HCT116 (cell line): ENCODE measurements at regions not wholly inside any gene's neighbourhood (a gene's known extent, or its start where the extent isn't known, plus 50 kb on each side); places are given as distances from the start of the nearest gene placed in this dataset.

Experiments used
- CEBPB ChIP-seq: IDR thresholded peaks from 2 replicates; pipeline ENCODE4 v1.6.1; 2012; ENCODE audit warnings: low read depth
- EGR1 ChIP-seq: IDR thresholded peaks from 2 replicates; pipeline ENCODE4 v1.6.1; 2012; ENCODE audit warnings: low read depth
- EZH2 ChIP-seq: fragments of 200-600 bp; sonication (generic); IDR thresholded peaks from 2 replicates; pipeline ENCODE4 v1.6.1; 2017; ENCODE audit warnings: antibody characterized with exemption, mixed run types
- EZH2phosphoT487 ChIP-seq: fragments of 200-600 bp; IDR thresholded peaks from 2 replicates; pipeline ENCODE4 v1.6.1; 2018; ENCODE audit warnings: antibody characterized with exemption, borderline replicate concordance
- POLR2A ChIP-seq: IDR thresholded peaks from 2 replicates; pipeline ENCODE4 v1.7.0; 2011; ENCODE audit warnings: borderline replicate concordance; ENCODE audit not compliant: insufficient read depth, insufficient read length; ENCODE audit errors: extremely low read depth
- POLR2AphosphoS5 ChIP-seq: IDR thresholded peaks from 2 replicates; pipeline ENCODE4 v1.6.1; 2011; ENCODE audit warnings: mild to moderate bottlenecking, low read depth, low read length, moderate library complexity
- SP1 ChIP-seq: IDR thresholded peaks from 2 replicates; pipeline ENCODE4 v1.6.1; 2012; ENCODE audit warnings: low read depth
- TCF7L2 ChIP-seq: IDR thresholded peaks from 2 replicates; pipeline ENCODE4 v1.7.0; 2011; ENCODE audit warnings: borderline replicate concordance, inconsistent platforms; ENCODE audit not compliant: insufficient read depth, insufficient read length; ENCODE audit errors: extremely low read depth
- YY1 ChIP-seq: IDR thresholded peaks from 2 replicates; pipeline ENCODE4 v1.6.1; 2011; ENCODE audit warnings: low read length, low read depth, moderate library complexity, mild to moderate bottlenecking; ENCODE audit not compliant: insufficient replicate concordance; ENCODE audit errors: extremely low read depth
- ZNF274 ChIP-seq: fragments of 200-500 bp; sonication (Bioruptor generic); IDR thresholded peaks from 2 replicates; pipeline ENCODE4 v1.6.1; 2014; ENCODE audit warnings: mild to moderate bottlenecking, low read depth, low read length, inconsistent platforms
- TF ChIP-seq, protein P1 (sequence below), 3 experiments: fragments of 200-600 bp in 1 of 3; sonication (generic) in 1 of 3; IDR thresholded peaks in 2 of 3; conservative IDR thresholded peaks in 1 of 3; 2 replicates each; pipeline ENCODE4 v1.5.1; 2012 to 2017; ENCODE audit warnings: low read depth in 2 of 3, low read length in 2 of 3, antibody characterized with exemption in 1 of 3, borderline replicate concordance in 1 of 3, control low read depth in 1 of 3, mild to moderate bottlenecking in 1 of 3, mixed read lengths in 1 of 3, mixed run types in 1 of 3, moderate library complexity in 1 of 3; ENCODE audit not compliant: insufficient read depth in 1 of 3
- TF ChIP-seq, protein P2 (sequence below): IDR thresholded peaks from 2 replicates; pipeline ENCODE4 v1.6.1; 2012
- TF ChIP-seq, protein P3 (sequence below): IDR thresholded peaks from 2 replicates; pipeline ENCODE4 v1.6.1; 2011; ENCODE audit warnings: mild to moderate bottlenecking, low read length, moderate library complexity; ENCODE audit not compliant: insufficient replicate concordance; ENCODE audit errors: extremely low read depth
- TF ChIP-seq, protein P4 (sequence below): IDR thresholded peaks from 2 replicates; pipeline ENCODE4 v1.6.1; 2012; ENCODE audit warnings: low read depth

DNA sequence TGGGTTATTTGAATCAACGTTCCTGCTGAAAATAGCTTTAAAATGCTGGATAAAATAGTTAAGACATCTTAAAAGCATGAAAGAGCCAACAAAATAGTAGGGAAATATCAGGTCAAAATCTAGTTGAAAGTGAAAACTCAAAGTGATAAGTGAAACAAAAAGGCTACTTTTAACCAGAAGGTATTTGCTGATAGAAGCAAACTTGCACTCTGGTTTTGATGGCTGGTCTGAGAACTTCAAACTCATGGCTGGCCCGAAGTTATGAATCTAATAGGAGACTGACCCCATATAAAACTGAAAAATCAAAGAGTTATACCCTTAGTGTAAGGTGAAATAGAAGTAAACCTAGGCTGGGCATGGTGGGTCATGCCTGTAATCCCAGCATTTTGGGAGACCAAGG is 66.3 kb upstream of the HOXC13 start:
- TF ChIP-seq, protein P1, sequence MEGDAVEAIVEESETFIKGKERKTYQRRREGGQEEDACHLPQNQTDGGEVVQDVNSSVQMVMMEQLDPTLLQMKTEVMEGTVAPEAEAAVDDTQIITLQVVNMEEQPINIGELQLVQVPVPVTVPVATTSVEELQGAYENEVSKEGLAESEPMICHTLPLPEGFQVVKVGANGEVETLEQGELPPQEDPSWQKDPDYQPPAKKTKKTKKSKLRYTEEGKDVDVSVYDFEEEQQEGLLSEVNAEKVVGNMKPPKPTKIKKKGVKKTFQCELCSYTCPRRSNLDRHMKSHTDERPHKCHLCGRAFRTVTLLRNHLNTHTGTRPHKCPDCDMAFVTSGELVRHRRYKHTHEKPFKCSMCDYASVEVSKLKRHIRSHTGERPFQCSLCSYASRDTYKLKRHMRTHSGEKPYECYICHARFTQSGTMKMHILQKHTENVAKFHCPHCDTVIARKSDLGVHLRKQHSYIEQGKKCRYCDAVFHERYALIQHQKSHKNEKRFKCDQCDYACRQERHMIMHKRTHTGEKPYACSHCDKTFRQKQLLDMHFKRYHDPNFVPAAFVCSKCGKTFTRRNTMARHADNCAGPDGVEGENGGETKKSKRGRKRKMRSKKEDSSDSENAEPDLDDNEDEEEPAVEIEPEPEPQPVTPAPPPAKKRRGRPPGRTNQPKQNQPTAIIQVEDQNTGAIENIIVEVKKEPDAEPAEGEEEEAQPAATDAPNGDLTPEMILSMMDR (IDR thresholded peaks at IDR 0.05 in 2 of 3, conservative IDR thresholded peaks at IDR 0.05 in 1 of 3; ENCODE audit: borderline replicate concordance in 1 of 3, insufficient read depth in 1 of 3, low read depth in 2 of 3, low read length in 2 of 3) = no peak
- TF ChIP-seq, protein P2, sequence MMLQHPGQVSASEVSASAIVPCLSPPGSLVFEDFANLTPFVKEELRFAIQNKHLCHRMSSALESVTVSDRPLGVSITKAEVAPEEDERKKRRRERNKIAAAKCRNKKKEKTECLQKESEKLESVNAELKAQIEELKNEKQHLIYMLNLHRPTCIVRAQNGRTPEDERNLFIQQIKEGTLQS = no peak
- TF ChIP-seq, protein P3, sequence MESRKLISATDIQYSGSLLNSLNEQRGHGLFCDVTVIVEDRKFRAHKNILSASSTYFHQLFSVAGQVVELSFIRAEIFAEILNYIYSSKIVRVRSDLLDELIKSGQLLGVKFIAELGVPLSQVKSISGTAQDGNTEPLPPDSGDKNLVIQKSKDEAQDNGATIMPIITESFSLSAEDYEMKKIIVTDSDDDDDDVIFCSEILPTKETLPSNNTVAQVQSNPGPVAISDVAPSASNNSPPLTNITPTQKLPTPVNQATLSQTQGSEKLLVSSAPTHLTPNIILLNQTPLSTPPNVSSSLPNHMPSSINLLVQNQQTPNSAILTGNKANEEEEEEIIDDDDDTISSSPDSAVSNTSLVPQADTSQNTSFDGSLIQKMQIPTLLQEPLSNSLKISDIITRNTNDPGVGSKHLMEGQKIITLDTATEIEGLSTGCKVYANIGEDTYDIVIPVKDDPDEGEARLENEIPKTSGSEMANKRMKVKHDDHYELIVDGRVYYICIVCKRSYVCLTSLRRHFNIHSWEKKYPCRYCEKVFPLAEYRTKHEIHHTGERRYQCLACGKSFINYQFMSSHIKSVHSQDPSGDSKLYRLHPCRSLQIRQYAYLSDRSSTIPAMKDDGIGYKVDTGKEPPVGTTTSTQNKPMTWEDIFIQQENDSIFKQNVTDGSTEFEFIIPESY = no peak
- TF ChIP-seq EZH2 (no peak), TCF7L2 (no peak), EGR1 (no peak), POLR2AphosphoS5 (no peak), EZH2phosphoT487 (no peak), POLR2A (no peak), CEBPB (no peak), SP1 (no peak), ZNF274 (no peak), YY1 (no peak)
- TF ChIP-seq, protein P4, sequence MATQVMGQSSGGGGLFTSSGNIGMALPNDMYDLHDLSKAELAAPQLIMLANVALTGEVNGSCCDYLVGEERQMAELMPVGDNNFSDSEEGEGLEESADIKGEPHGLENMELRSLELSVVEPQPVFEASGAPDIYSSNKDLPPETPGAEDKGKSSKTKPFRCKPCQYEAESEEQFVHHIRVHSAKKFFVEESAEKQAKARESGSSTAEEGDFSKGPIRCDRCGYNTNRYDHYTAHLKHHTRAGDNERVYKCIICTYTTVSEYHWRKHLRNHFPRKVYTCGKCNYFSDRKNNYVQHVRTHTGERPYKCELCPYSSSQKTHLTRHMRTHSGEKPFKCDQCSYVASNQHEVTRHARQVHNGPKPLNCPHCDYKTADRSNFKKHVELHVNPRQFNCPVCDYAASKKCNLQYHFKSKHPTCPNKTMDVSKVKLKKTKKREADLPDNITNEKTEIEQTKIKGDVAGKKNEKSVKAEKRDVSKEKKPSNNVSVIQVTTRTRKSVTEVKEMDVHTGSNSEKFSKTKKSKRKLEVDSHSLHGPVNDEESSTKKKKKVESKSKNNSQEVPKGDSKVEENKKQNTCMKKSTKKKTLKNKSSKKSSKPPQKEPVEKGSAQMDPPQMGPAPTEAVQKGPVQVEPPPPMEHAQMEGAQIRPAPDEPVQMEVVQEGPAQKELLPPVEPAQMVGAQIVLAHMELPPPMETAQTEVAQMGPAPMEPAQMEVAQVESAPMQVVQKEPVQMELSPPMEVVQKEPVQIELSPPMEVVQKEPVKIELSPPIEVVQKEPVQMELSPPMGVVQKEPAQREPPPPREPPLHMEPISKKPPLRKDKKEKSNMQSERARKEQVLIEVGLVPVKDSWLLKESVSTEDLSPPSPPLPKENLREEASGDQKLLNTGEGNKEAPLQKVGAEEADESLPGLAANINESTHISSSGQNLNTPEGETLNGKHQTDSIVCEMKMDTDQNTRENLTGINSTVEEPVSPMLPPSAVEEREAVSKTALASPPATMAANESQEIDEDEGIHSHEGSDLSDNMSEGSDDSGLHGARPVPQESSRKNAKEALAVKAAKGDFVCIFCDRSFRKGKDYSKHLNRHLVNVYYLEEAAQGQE = no peak
